Endothelial cell (in vitro differentiated cells): ENCODE measurements at regions not wholly inside any gene's neighbourhood (a gene's known extent, or its start where the extent isn't known, plus 50 kb on each side); places are given as distances from the start of the nearest gene placed in this dataset.

Experiments used
- DNase-seq: peaks from one replicate; pipeline ENCODE4 v3.0.0; 2021; ENCODE audit warnings: low spot score
- H3K27ac Mint-ChIP-seq: one replicate; pipeline ENCODE4 v1.8.0; 2021; ENCODE audit warnings: mixed read lengths, inconsistent platforms; ENCODE audit not compliant: unreplicated experiment
- H3K27me3 Mint-ChIP-seq: one replicate; pipeline ENCODE4 v1.8.0; 2021; ENCODE audit warnings: mild to moderate bottlenecking, moderate library complexity, mixed read lengths, inconsistent platforms; ENCODE audit not compliant: unreplicated experiment
- H3K36me3 Mint-ChIP-seq: one replicate; pipeline ENCODE4 v1.8.0; 2021; ENCODE audit warnings: mild to moderate bottlenecking, low read depth, mixed read lengths, inconsistent platforms; ENCODE audit not compliant: unreplicated experiment
- H3K4me1 Mint-ChIP-seq: one replicate; pipeline ENCODE4 v1.8.0; 2021; ENCODE audit warnings: mild to moderate bottlenecking, mixed read lengths, inconsistent platforms; ENCODE audit not compliant: unreplicated experiment
- H3K4me3 Mint-ChIP-seq: one replicate; pipeline ENCODE4 v1.8.0; 2021; ENCODE audit warnings: mild to moderate bottlenecking, mixed read lengths, inconsistent platforms; ENCODE audit not compliant: unreplicated experiment
- H3K9me3 Mint-ChIP-seq: one replicate; pipeline ENCODE4 v1.8.0; 2021; ENCODE audit warnings: mixed read lengths, inconsistent platforms; ENCODE audit not compliant: unreplicated experiment
- CTCF ChIP-seq: fragments of 200-600 bp; sonication (generic); IDR thresholded peaks from one replicate; pipeline ENCODE4 v1.5.0; 2021; ENCODE audit warnings: antibody characterized with exemption; ENCODE audit not compliant: unreplicated experiment

- H3K9me3 Mint-ChIP-seq = peaks cover 11% of the 10 kb centered on the region
- no peaks in the 10 kb centered on the region for H3K4me1 Mint-ChIP-seq
- H3K27ac Mint-ChIP-seq = no peak overlapping the region
- no peak for TF ChIP-seq CTCF
- no peak for DNase-seq
- H3K4me3 Mint-ChIP-seq = no peak overlapping the region
- peaks cover 8% of the 10 kb centered on the region for H3K36me3 Mint-ChIP-seq
- no peaks in the 10 kb centered on the region for H3K27me3 Mint-ChIP-seq
Observed at GRCh38 chr4:11876104-11876503, 447.4 kb upstream of the HS3ST1 start.

- Mint-ChIP-seq H3K4me3 (no peak overlapping the region), H3K36me3 (no peaks in the 10 kb centered on the region), H3K9me3 (no peaks in the 10 kb centered on the region), H3K27me3 (peaks cover 5% of the 10 kb centered on the region), H3K27ac (no peak overlapping the region), H3K4me1 (peaks cover 25% of the 10 kb centered on the region)
- no peak for TF ChIP-seq CTCF
- DNase-seq = no peak
Observed at GRCh38 chr4:11869191-11869870, 440.6 kb upstream of the HS3ST1 start.

- no peak for DNase-seq
- no peak for TF ChIP-seq CTCF
- no peak overlapping the region for H3K27ac Mint-ChIP-seq
- H3K4me3 Mint-ChIP-seq = no peak overlapping the region
- peaks cover 5% of the 10 kb centered on the region for H3K27me3 Mint-ChIP-seq
- peaks cover 25% of the 10 kb centered on the region for H3K4me1 Mint-ChIP-seq
- no peaks in the 10 kb centered on the region for H3K36me3 Mint-ChIP-seq
- no peaks in the 10 kb centered on the region for H3K9me3 Mint-ChIP-seq
Observed at GRCh38 chr4:11866391-11866790, 437.7 kb upstream of the HS3ST1 start.

- TF ChIP-seq CTCF = no peak
- Mint-ChIP-seq H3K9me3 (no peaks in the 10 kb centered on the region), H3K4me3 (no peak overlapping the region), H3K36me3 (no peaks in the 10 kb centered on the region), H3K4me1 (peaks cover 3% of the 10 kb centered on the region), H3K27ac (no peak overlapping the region), H3K27me3 (no peaks in the 10 kb centered on the region)
- no peak for DNase-seq
Observed at GRCh38 chr4:11860996-11861395, 432.3 kb upstream of the HS3ST1 start.

- no peak for DNase-seq
- Mint-ChIP-seq H3K27me3 (no peaks in the 10 kb centered on the region), H3K27ac (no peak overlapping the region), H3K36me3 (no peaks in the 10 kb centered on the region), H3K9me3 (no peaks in the 10 kb centered on the region), H3K4me1 (no peaks in the 10 kb centered on the region), H3K4me3 (no peak overlapping the region)
- no peak for TF ChIP-seq CTCF
Observed at GRCh38 chr4:11857881-11858280, 429.2 kb upstream of the HS3ST1 start.
